Astrocyte of the cerebellum (primary cell): ENCODE measurements at regions not wholly inside any gene's neighbourhood (a gene's known extent, or its start where the extent isn't known, plus 50 kb on each side); places are given as distances from the start of the nearest gene placed in this dataset.
"Not testable (repeated sequence)": the region's sequence is repeated elsewhere in the genome, so short reads cannot be mapped to it uniquely, and the experiment has no call there.

Source experiments
- DNase-seq: peaks from one replicate; pipeline ENCODE4 v3.0.0-alpha.2; 2011; ENCODE audit warnings: low read depth
- H3K4me3 ChIP-seq: 2 replicates; pipeline ENCODE4 v1.5.1; 2011; ENCODE audit warnings: mild to moderate bottlenecking, low read depth, low read length, moderate library complexity
- in situ Hi-C: cut with HindIII; loops from 2 replicates; pipeline ENCODE4 v1.10.0; 2017; ENCODE audit warnings: low sequenced_read_pairs
- TF ChIP-seq, protein P1 (sequence below): IDR thresholded peaks from 2 replicates; pipeline ENCODE4 v1.5.1; 2012; ENCODE audit warnings: low read length, low read depth, moderate library complexity, mild to moderate bottlenecking; ENCODE audit errors: missing control alignments

DNA sequence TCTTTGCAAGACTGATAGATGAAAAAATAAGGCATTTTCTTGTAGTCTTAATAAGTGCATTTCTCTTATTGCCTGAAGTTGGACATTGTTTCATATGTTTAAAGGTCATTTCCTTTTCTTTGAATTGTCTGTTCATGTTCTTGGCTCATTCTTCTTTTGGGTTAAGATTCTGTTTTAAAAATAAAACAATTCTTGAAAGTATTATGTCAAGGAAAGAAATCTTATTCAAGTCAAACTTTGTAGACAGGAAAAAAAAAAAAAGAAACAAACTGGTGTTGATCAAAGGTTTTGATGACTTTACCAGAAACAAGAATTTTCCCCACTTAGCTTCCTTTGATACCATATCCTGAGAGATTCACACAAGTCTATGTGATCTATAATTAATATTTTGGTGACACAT is 132.9 kb upstream of the AADACL2 start:
- in situ Hi-C loops: no loop called here
- H3K4me3 ChIP-seq: no peak overlapping the region
- TF ChIP-seq, protein P1, sequence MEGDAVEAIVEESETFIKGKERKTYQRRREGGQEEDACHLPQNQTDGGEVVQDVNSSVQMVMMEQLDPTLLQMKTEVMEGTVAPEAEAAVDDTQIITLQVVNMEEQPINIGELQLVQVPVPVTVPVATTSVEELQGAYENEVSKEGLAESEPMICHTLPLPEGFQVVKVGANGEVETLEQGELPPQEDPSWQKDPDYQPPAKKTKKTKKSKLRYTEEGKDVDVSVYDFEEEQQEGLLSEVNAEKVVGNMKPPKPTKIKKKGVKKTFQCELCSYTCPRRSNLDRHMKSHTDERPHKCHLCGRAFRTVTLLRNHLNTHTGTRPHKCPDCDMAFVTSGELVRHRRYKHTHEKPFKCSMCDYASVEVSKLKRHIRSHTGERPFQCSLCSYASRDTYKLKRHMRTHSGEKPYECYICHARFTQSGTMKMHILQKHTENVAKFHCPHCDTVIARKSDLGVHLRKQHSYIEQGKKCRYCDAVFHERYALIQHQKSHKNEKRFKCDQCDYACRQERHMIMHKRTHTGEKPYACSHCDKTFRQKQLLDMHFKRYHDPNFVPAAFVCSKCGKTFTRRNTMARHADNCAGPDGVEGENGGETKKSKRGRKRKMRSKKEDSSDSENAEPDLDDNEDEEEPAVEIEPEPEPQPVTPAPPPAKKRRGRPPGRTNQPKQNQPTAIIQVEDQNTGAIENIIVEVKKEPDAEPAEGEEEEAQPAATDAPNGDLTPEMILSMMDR: no peak
- no peak for DNase-seq

DNA sequence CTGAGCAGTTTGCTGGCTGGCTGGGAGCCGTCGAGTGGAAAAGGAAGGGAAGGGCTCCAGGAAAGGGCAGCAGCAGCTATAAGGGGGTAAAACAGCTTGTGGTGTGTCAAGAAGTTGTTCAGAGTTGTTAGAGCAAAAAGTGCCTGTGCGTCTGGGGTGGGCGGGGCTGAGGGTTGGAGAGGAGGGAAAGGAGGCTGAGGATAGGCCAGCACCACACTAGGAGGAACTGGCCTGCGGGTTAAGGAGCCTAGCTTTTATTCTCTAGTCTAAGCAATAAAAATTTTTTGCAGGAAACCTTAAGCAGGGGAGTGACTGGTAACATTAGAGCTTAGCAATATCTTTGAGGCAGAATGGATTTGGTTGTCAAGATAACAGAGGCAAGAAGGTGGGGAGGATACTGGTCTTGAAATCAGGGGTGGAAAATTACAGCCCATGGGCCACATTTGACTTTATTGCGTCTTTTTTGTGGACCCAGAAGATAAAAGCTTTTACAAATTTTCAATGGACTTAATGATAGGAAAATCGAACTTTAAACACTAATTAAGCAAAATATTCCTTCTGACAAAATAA is 134.5 kb upstream of the AADACL2 start:
- in situ Hi-C loops: no loop called here
- no peak overlapping the region for H3K4me3 ChIP-seq
- DNase-seq: no peak
- TF ChIP-seq, protein P1: no peak

DNA sequence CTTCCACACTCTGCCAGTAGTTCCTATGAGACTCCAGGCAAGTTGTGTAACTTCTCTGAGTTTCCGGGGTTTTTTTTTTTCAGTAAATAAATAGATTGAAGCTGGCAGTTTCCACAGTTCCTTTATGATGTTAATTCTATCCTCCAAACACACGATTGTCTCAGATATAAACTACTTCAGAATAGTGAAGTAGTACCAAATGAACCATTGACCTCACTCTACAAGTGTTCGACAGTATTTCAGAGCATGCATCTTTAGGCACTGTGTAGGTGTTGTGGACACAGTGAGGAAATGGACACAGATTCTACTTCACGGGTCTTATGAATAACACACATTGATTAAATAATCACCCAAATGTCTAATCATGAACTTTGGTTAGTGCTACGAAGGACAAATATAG is 136.1 kb upstream of the IGSF10 start:
- TF ChIP-seq, protein P1: no peak
- H3K4me3 ChIP-seq: no peak overlapping the region
- in situ Hi-C loops: no loop called here
- DNase-seq: no peak

DNA sequence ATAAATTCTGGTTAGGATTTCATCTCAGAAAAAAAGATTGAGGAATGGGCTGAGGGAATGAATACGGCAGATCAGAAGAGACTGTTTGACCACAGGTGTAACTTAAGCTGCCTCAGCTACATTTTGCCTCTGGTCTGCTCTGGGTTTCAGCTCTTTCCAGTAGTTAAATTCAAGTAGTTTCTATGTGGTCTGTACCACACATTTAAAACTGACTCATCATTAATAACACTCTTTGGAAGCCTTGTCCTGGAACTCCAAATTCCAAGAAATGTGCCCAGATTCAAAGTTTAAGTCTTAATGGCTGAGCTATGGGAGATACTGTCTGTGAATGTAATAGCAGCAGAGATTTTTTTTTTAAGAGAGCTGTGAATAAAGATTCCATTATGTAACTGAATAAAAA is 133.1 kb upstream of the IGSF10 start:
- in situ Hi-C loops: no loop called here
- DNase-seq: no peak
- no peak overlapping the region for H3K4me3 ChIP-seq
- TF ChIP-seq, protein P1: no peak

DNA sequence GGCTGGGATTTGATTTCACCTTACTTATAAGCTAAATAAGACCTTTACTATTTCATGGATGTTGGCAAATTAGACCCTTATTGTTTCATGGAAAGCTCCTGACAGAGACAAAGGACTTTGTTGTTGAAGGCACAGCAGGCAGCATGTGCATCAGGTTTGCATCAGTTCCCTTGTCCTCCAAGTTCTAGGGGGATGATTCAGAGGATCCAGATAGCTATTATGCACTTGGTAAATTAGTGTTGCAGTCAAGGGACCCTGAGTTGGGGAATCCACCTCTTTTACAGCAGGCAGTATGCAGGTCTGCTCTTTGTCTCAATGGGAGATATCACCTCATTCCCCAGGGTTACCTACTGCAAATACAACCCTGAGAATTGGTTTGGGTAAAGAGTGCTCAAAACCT is 131.4 kb upstream of the IGSF10 start:
- in situ Hi-C loops: no loop called here
- no peak overlapping the region for H3K4me3 ChIP-seq
- TF ChIP-seq, protein P1: no peak
- no peak for DNase-seq

DNA sequence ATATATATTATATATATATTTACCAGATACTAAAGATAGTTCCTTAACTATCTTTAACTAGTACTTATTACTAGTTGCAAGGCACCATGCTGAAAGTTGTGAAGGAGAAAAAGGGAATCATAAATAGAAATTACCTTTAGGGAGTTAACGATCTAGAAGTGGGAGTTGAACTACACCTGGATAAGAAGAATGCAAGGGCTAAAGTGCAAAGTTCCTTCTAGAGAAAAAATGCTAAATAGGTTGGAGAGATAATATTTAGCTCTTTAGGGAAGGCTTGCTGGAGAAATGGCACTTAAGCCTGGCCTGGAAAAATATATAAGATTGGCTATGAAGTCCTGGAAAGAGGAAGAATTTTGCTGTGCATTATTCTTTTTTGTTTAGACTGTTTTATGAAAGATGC is 130.6 kb upstream of the IGSF10 start:
- H3K4me3 ChIP-seq: no peak overlapping the region
- TF ChIP-seq, protein P1: no peak
- DNase-seq: no peak
- in situ Hi-C loops: no loop called here

DNA sequence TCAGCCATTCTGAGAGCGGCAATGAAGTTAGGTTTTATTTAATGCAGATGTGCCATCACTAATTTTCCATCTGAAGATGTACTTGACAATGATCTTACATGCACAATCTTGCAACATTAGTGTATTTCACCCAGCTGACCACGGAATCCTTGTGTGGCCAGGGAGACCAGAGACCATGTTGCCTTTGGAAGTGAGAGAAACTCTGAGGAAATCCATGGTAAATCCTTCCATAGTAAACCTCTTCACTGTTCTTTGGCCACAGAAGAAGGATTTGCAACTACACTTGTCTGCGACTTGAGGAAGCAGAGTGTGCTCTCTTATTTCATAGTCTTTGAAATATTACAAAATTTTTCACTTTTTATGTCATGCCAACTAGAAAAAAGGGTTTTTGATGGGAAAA is 128.4 kb upstream of the IGSF10 start:
- no peak overlapping the region for H3K4me3 ChIP-seq
- TF ChIP-seq, protein P1: no peak
- in situ Hi-C loops: no loop called here
- DNase-seq: no peak

DNA sequence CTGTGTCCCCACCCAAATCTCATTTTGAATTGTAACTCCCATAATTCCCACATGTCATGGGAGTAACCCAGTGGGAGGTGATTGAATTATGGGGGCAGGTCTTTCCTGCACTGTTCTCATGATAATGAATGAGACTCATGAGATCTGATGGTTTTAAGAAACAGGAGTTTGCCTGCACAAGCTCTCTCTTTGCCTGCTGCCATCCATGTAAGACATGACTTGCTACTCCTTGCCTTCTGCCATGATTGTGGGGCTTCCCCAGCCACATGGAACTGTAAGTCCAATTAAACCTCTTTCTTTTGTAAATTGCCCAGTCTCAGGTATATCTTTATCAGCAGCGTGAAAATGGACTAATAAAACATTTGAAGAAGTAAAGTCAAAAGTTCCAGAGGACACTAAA is 126.8 kb upstream of the IGSF10 start:
- in situ Hi-C loops, DNase-seq, H3K4me3 ChIP-seq: not testable (repeated sequence)
